Testis (tissue), 2 donors: ENCODE measurements at regions not wholly inside any gene's neighbourhood (a gene's known extent, or its start where the extent isn't known, plus 50 kb on each side); places are given as distances from the start of the nearest gene placed in this dataset.

Experiments
- POLR2A ChIP-seq: fragments of 450-650 bp; IDR thresholded peaks from one replicate; pipeline ENCODE4 v1.6.1; 2017; ENCODE audit warnings: antibody characterized with exemption, mild to moderate bottlenecking, moderate library complexity
- TF ChIP-seq, protein P1 (sequence below), 3 experiments: fragments of 450-650 bp in 2 of 3; fragments of 200-600 bp in 1 of 3; sonication (generic) in 1 of 3; IDR thresholded peaks; one replicate each; pipeline ENCODE4 v1.5.1; 2016 to 2019; ENCODE audit warnings: antibody characterized with exemption in 3 of 3, mild to moderate bottlenecking in 2 of 3, moderate library complexity in 1 of 3

DNA sequence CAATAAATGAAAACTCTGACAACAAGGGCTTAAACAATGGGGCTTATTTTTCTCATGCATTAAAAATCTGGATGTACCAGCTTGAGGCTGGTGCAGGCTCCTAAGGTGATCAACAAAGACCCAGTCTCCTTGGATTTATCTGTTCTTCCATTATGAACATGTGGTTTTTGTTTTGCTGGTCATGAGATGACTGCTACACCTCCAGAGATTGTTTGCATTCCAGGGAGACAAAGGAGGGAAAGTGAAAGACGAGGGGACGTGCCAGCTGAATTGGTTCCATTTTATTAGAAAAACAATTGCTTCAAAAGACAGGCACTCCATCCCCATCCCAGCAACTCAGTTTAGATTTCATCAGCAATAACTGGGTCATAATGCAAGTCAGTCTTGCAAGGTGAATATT lies 90.9 kb upstream of the KCNK1 start:
- TF ChIP-seq, protein P1, sequence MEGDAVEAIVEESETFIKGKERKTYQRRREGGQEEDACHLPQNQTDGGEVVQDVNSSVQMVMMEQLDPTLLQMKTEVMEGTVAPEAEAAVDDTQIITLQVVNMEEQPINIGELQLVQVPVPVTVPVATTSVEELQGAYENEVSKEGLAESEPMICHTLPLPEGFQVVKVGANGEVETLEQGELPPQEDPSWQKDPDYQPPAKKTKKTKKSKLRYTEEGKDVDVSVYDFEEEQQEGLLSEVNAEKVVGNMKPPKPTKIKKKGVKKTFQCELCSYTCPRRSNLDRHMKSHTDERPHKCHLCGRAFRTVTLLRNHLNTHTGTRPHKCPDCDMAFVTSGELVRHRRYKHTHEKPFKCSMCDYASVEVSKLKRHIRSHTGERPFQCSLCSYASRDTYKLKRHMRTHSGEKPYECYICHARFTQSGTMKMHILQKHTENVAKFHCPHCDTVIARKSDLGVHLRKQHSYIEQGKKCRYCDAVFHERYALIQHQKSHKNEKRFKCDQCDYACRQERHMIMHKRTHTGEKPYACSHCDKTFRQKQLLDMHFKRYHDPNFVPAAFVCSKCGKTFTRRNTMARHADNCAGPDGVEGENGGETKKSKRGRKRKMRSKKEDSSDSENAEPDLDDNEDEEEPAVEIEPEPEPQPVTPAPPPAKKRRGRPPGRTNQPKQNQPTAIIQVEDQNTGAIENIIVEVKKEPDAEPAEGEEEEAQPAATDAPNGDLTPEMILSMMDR (IDR thresholded peaks at IDR 0.05), result no peak
- no peak for TF ChIP-seq POLR2A
